ENCODE measurements at regions not wholly inside any gene's neighbourhood (a gene's known extent, or its start where the extent isn't known, plus 50 kb on each side); places are given as distances from the start of the nearest gene placed in this dataset.
"Not testable (repeated sequence)": the region's sequence is repeated elsewhere in the genome, so short reads cannot be mapped to it uniquely, and the experiment has no call there.

DNA sequence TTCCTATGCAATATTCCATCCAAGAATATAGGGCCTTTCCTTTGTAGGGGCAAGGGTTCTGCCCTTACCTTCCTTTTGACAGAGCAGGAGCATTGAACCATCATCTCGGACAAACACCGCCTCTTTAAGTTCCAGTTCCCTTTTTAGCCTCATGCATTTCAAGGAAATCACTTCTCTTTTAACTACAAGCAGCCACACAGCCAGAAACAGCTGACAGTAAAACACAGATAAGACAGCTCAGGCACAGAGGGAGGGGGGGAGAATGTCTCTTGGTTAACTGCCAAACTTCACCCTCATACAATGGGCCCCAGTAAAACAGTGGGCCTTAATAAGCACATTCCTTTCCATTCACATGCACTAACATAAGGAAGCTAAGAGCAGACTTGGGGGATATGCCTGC, 648.3 kb downstream of the GABRG1 start:
- Histone ChIP-seq H3K36me3 (ENCODE audit: control insufficient read depth in 1 of 2, insufficient read depth in 2 of 2, low read length in 2 of 2) (no peaks in the 10 kb centered on the region), H3K4me3 (ENCODE audit: low read depth in 1 of 2, low read length in 2 of 2) (no peak overlapping the region), H3K27me3 (ENCODE audit: low read depth, low read length) (no peaks in the 10 kb centered on the region), H3K9me3 (ENCODE audit: control insufficient read depth in 1 of 2, low read length in 2 of 2) (peaks cover 0 to 8% of the 10 kb centered on the region in 2 donors), H3K4me1 (ENCODE audit: control insufficient read depth in 1 of 2, insufficient read depth in 2 of 2, low read length in 2 of 2) (no peaks in the 10 kb centered on the region), H3K27ac (ENCODE audit: low read length) (no peak overlapping the region)

DNA sequence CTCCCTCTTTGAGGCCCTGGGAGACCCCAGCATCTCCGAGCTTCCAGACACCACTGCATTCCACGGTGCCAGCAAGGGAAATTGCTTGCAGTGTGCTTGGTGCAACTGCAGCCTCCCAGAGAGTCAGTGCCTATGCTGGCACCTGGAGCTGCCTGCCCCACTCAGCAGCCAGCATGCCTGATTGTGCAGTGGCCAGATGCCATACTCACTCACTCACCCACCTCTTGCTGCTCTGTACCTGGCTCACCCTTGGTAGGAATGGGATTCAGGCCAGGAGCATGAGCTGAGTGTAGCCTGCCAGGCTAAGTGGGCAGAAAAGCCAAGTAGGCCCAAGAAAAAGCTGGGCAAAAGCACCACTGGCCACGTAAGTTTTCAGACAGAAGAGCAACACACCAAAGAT, 651.4 kb downstream of the GABRG1 start:
- Histone ChIP-seq H3K27me3 (ENCODE audit: low read depth, low read length) (no peaks in the 10 kb centered on the region), H3K4me1 (ENCODE audit: control insufficient read depth in 1 of 2, insufficient read depth in 2 of 2, low read length in 2 of 2) (no peaks in the 10 kb centered on the region), H3K36me3 (ENCODE audit: control insufficient read depth in 1 of 2, insufficient read depth in 2 of 2, low read length in 2 of 2) (no peaks in the 10 kb centered on the region), H3K27ac (ENCODE audit: low read length) (no peak overlapping the region), H3K4me3 (ENCODE audit: low read depth in 1 of 2, low read length in 2 of 2) (no peak overlapping the region), H3K9me3 (ENCODE audit: control insufficient read depth in 1 of 2, low read length in 2 of 2) (peaks cover 0 to 4% of the 10 kb centered on the region in 2 donors)

DNA sequence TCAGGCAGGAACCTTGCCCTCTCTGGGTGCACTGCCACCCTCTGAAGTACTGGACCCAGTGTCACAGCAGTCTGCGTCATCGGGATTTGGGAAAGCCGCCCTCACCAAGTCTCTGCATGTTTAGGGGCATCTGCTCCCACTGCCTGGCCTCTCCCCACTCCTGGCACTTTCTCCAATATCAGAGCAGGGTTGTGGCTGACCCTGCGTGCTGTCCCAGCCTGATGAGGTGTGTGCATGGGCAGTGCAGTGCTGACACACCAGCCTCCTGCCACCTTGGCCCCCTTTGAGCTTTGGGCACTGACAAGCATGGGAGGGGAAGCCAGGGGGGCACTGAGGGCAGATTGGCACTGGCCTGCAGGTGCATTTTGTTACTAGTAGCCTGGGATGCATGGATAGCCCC, 652.5 kb downstream of the GABRG1 start:
- Histone ChIP-seq H3K4me3 (ENCODE audit: low read depth in 1 of 2, low read length in 2 of 2) (no peak overlapping the region), H3K27ac (ENCODE audit: low read length) (no peak overlapping the region), H3K9me3 (ENCODE audit: control insufficient read depth in 1 of 2, low read length in 2 of 2) (no peaks in the 10 kb centered on the region), H3K27me3 (ENCODE audit: low read depth, low read length) (no peaks in the 10 kb centered on the region), H3K36me3 (ENCODE audit: control insufficient read depth in 1 of 2, insufficient read depth in 2 of 2, low read length in 2 of 2) (no peaks in the 10 kb centered on the region), H3K4me1 (ENCODE audit: control insufficient read depth in 1 of 2, insufficient read depth in 2 of 2, low read length in 2 of 2) (no peaks in the 10 kb centered on the region)

DNA sequence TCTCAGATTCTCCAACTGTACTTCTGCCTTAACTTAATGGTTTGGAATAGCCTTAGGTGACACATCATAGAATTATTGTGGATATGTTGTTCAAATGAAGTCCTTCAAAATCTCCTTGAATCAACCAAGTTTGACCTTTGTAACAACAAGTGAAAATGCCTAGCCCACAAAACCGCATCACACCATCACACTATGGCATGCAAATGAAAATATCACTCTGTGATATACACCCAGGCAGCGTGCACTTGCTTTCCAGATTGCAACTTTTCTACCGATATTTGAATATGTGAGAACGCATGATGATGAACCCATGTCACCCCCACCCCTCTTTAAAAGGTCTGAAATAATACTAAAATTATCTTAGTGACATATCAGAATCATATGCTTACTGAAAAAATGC, 656.7 kb downstream of the GABRG1 start:
- Histone ChIP-seq H3K9me3 (ENCODE audit: control insufficient read depth in 1 of 2, low read length in 2 of 2) (no peaks in the 10 kb centered on the region), H3K27me3 (ENCODE audit: low read depth, low read length) (no peaks in the 10 kb centered on the region), H3K4me3 (ENCODE audit: low read depth in 1 of 2, low read length in 2 of 2) (no peak overlapping the region), H3K4me1 (ENCODE audit: control insufficient read depth in 1 of 2, insufficient read depth in 2 of 2, low read length in 2 of 2) (no peaks in the 10 kb centered on the region), H3K36me3 (ENCODE audit: control insufficient read depth in 1 of 2, insufficient read depth in 2 of 2, low read length in 2 of 2) (no peaks in the 10 kb centered on the region), H3K27ac (ENCODE audit: low read length) (no peak overlapping the region)

DNA sequence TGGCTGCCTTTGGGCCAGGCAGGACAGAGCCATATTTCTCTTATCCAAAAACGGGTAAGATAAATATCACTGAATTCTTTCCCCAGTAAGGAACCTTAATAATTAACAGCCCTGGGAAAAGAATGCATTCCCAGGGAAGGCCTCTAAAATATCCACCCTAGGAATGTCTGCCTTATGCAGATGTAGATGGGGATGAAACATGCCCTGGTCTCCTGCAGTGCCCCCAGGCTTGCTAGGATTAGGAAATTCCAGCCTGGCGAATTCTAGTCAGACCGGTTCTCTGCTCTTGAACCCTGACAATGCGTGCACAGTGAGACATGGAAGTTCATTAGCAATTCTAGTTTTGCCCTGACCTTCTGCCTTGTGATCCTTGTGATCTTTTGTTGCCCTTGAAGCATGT, 663.7 kb downstream of the GABRG1 start:
- H3K36me3 ChIP-seq (ENCODE audit: control insufficient read depth in 1 of 2, insufficient read depth in 2 of 2, low read length in 2 of 2); H3K4me3 ChIP-seq (ENCODE audit: low read depth in 1 of 2, low read length in 2 of 2); H3K4me1 ChIP-seq (ENCODE audit: control insufficient read depth in 1 of 2, insufficient read depth in 2 of 2, low read length in 2 of 2); H3K27me3 ChIP-seq (ENCODE audit: low read depth, low read length); H3K9me3 ChIP-seq (ENCODE audit: control insufficient read depth in 1 of 2, low read length in 2 of 2); H3K27ac ChIP-seq (ENCODE audit: low read length): not testable (repeated sequence)

DNA sequence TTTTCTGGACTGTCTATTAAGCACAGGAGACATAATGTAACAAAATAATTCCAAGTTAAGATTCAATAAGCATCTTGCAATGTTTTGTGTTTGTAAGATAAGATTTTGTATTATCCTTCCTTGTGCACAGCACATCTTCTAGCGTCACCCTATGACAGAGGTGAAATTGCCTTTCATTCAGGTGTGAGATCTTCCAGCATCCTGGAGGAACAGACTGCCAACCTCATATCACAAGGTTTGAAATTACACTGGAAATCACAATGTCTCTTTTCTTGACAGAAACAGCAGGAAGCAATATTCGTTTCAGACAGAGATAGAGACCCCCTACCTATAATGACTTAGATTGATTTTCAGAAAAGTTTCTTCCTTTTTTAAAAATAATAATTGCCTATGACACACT, 668.6 kb downstream of the GABRG1 start:
- Histone ChIP-seq H3K36me3 (ENCODE audit: control insufficient read depth in 1 of 2, insufficient read depth in 2 of 2, low read length in 2 of 2) (no peaks in the 10 kb centered on the region), H3K4me1 (ENCODE audit: control insufficient read depth in 1 of 2, insufficient read depth in 2 of 2, low read length in 2 of 2) (no peaks in the 10 kb centered on the region), H3K4me3 (ENCODE audit: low read depth in 1 of 2, low read length in 2 of 2) (no peak overlapping the region), H3K27ac (ENCODE audit: low read length) (no peak overlapping the region), H3K9me3 (ENCODE audit: control insufficient read depth in 1 of 2, low read length in 2 of 2) (peaks cover 0 to 5% of the 10 kb centered on the region in 2 donors), H3K27me3 (ENCODE audit: low read depth, low read length) (no peaks in the 10 kb centered on the region)

DNA sequence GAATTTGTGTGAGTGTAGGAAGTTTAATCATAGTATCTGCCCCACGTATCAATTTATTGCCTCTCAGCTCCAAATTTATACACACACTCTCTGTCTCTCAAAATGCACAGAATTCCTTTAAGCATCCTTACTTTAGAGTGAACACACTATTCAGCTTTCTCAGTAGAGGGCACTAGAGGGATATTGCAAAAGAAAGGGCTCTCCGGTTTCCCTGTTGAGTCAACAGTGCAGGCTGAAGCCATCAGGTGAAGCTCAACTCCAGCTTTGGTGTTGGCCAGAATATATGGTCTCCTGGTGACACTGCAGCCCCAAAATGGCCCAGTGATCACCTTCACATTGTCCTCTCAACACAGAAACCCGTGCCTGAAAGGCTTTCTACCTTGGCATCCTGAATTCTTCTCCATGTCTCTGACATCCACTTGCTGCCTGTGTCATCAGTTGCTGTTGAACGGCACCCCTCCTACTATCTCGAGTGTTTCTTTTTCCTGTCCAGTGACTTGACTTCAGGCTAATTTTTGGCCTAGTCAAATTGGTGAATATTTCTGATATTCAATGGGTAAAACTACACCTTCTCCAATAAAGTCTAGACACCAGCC, 670.5 kb downstream of the GABRG1 start:
- H3K27me3 ChIP-seq (ENCODE audit: low read depth, low read length), result no peaks in the 10 kb centered on the region
- H3K4me1 ChIP-seq (ENCODE audit: control insufficient read depth in 1 of 2, insufficient read depth in 2 of 2, low read length in 2 of 2), result no peaks in the 10 kb centered on the region
- no peaks in the 10 kb centered on the region for H3K9me3 ChIP-seq (ENCODE audit: control insufficient read depth in 1 of 2, low read length in 2 of 2)
- no peak overlapping the region for H3K4me3 ChIP-seq (ENCODE audit: low read depth in 1 of 2, low read length in 2 of 2)
- H3K27ac ChIP-seq (ENCODE audit: low read length), result no peak overlapping the region
- no peaks in the 10 kb centered on the region for H3K36me3 ChIP-seq (ENCODE audit: control insufficient read depth in 1 of 2, insufficient read depth in 2 of 2, low read length in 2 of 2)

DNA sequence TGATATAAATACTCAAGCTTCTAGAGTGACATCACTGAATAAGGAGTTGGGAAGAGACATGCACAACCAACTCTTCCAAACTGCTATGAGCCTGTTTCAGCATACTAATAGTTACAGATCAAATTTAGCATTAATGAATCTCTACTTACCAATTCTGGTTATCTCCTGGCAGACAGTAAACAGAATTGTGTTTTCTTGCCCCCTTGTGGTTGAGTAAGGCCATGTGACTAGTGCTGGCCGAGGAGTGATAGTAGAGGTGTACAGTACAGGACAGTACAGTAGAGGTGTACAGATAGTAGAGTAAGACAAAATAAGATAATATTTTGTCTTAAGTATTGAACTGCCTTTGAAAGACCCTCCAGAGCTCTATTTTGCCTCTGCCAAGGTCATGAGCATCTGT, 681.4 kb downstream of the GABRG1 start:
- Histone ChIP-seq H3K9me3 (ENCODE audit: control insufficient read depth in 1 of 2, low read length in 2 of 2) (no peaks in the 10 kb centered on the region), H3K4me3 (ENCODE audit: low read depth in 1 of 2, low read length in 2 of 2) (no peak overlapping the region), H3K27ac (ENCODE audit: low read length) (no peak overlapping the region), H3K27me3 (ENCODE audit: low read depth, low read length) (no peaks in the 10 kb centered on the region), H3K4me1 (ENCODE audit: control insufficient read depth in 1 of 2, insufficient read depth in 2 of 2, low read length in 2 of 2) (no peaks in the 10 kb centered on the region), H3K36me3 (ENCODE audit: control insufficient read depth in 1 of 2, insufficient read depth in 2 of 2, low read length in 2 of 2) (no peaks in the 10 kb centered on the region)

DNA sequence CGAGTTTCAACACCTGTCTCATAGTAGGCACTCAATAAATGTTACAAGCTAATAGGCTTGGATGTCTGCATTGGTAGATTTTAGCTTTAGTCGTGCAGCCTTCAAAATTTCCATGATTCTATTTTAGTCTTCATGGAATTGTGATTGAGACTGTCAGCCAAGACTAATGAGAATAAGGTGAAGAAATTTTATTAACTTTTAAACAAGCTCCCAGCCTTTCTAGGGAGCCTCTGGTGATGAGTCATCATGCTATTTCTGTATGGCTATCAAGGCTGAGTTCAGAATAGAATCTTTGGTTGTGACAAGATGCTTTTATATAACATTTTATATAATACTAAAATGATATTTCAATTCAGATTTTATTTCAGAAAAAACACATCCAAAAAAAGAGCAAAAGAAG, 685.8 kb downstream of the GABRG1 start:
- no peaks in the 10 kb centered on the region for H3K36me3 ChIP-seq (ENCODE audit: control insufficient read depth in 1 of 2, insufficient read depth in 2 of 2, low read length in 2 of 2)
- H3K4me3 ChIP-seq (ENCODE audit: low read depth in 1 of 2, low read length in 2 of 2), result no peak overlapping the region
- no peaks in the 10 kb centered on the region for H3K9me3 ChIP-seq (ENCODE audit: control insufficient read depth in 1 of 2, low read length in 2 of 2)
- H3K27me3 ChIP-seq (ENCODE audit: low read depth, low read length), result no peaks in the 10 kb centered on the region
- H3K27ac ChIP-seq (ENCODE audit: low read length), result no peak overlapping the region
- H3K4me1 ChIP-seq (ENCODE audit: control insufficient read depth in 1 of 2, insufficient read depth in 2 of 2, low read length in 2 of 2), result no peaks in the 10 kb centered on the region

DNA sequence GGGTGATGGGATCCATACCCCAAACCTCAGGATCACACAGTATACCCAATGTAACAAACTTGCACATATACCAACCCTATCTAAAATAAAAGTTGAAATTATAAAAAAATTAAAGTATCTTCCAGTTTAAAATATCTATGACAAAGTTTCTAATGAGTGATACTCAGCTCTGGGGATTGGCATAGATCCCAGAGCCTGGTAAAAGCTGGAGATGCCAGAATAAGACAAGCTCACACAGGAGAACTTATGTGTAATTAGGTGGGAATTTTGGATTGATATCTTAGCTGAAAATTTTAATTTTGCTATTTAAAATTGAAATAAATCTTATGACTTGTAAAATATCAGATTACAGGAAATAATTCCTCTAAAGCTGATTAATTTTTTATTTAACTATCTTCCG, 686.5 kb downstream of the GABRG1 start:
- no peak overlapping the region for H3K4me3 ChIP-seq (ENCODE audit: low read depth in 1 of 2, low read length in 2 of 2)
- H3K4me1 ChIP-seq (ENCODE audit: control insufficient read depth in 1 of 2, insufficient read depth in 2 of 2, low read length in 2 of 2), result no peaks in the 10 kb centered on the region
- no peaks in the 10 kb centered on the region for H3K9me3 ChIP-seq (ENCODE audit: control insufficient read depth in 1 of 2, low read length in 2 of 2)
- H3K27ac ChIP-seq (ENCODE audit: low read length), result no peak overlapping the region
- no peaks in the 10 kb centered on the region for H3K36me3 ChIP-seq (ENCODE audit: control insufficient read depth in 1 of 2, insufficient read depth in 2 of 2, low read length in 2 of 2)
- H3K27me3 ChIP-seq (ENCODE audit: low read depth, low read length), result no peaks in the 10 kb centered on the region

DNA sequence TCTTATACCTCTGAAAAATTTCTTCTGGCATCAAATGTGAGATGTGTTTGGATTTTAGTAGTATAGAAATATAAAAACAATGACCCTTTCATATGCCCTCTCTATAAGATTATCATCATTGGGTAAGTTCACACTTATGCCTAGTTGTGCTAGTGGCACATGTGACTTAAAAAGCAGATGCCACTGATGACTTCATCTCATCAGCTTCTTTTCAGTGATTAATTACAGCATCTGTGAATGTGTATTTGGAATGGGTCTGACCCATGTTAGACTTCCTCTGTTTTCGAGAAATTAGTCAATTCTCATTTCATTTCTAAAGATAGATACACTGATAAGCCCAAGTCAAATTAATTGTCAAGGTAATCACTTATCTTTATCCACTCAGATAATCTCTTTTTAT, 698.7 kb downstream of the GABRG1 start:
- Histone ChIP-seq H3K36me3 (ENCODE audit: control insufficient read depth in 1 of 2, insufficient read depth in 2 of 2, low read length in 2 of 2) (no peaks in the 10 kb centered on the region), H3K27me3 (ENCODE audit: low read depth, low read length) (no peaks in the 10 kb centered on the region), H3K27ac (ENCODE audit: low read length) (no peak overlapping the region), H3K4me1 (ENCODE audit: control insufficient read depth in 1 of 2, insufficient read depth in 2 of 2, low read length in 2 of 2) (no peaks in the 10 kb centered on the region), H3K9me3 (ENCODE audit: control insufficient read depth in 1 of 2, low read length in 2 of 2) (peaks cover 0 to 2% of the 10 kb centered on the region in 2 donors), H3K4me3 (ENCODE audit: low read depth in 1 of 2, low read length in 2 of 2) (no peak overlapping the region)

DNA sequence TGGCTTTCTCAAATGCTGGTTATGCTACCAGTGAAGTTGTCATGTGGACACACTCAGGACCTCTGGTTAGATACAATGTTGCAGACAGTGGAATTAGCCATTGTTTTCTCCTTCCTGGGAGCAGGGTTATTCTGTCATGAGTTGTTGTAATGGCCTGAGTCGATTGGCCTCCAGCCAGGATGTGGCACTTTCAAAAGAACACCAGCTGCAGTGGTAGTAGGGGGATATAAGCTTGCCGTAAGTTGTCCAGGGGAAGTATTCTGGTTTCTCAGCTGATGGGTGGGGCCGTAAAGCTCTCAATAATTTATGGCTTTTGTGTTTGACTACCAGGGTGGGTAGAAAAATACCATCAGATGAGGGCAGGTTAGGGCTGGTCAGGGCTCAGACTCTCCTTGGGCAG, 697.5 kb upstream of the GNPDA2 start:
- no peak overlapping the region for H3K27ac ChIP-seq (ENCODE audit: low read length)
- no peak overlapping the region for H3K4me3 ChIP-seq (ENCODE audit: low read depth in 1 of 2, low read length in 2 of 2)
- H3K4me1 ChIP-seq (ENCODE audit: control insufficient read depth in 1 of 2, insufficient read depth in 2 of 2, low read length in 2 of 2), result no peaks in the 10 kb centered on the region
- peaks cover 0 to 2% of the 10 kb centered on the region in 2 donors for H3K9me3 ChIP-seq (ENCODE audit: control insufficient read depth in 1 of 2, low read length in 2 of 2)
- H3K36me3 ChIP-seq (ENCODE audit: control insufficient read depth in 1 of 2, insufficient read depth in 2 of 2, low read length in 2 of 2), result no peaks in the 10 kb centered on the region
- H3K27me3 ChIP-seq (ENCODE audit: low read depth, low read length), result no peaks in the 10 kb centered on the region
